SK-N-MC (cell line): ENCODE measurements at regions not wholly inside any gene's neighbourhood (a gene's known extent, or its start where the extent isn't known, plus 50 kb on each side); places are given as distances from the start of the nearest gene placed in this dataset.

Experiments used
- EZH2 ChIP-seq: fragments of 200-600 bp; sonication (generic); IDR thresholded peaks from one replicate; pipeline ENCODE4 v1.6.1; 2017; ENCODE audit warnings: antibody characterized with exemption
- FOXP2 ChIP-seq: optimal IDR thresholded peaks from 2 replicates; pipeline ENCODE3; 2011; ENCODE audit warnings: mild to moderate bottlenecking, moderate library complexity; ENCODE audit not compliant: insufficient read depth; ENCODE audit errors: extremely low read length, control extremely low read depth
- POLR2AphosphoS5 ChIP-seq: IDR thresholded peaks from 2 replicates; pipeline ENCODE4 v1.6.1; 2012; ENCODE audit warnings: mild to moderate bottlenecking, low read depth, low read length, borderline replicate concordance

GRCh38 chrX:110413727-110414124 lies 55.1 kb downstream of the RTL9 start:
- TF ChIP-seq POLR2AphosphoS5 (no peak), EZH2 (no peak), FOXP2 (no peak)
